ENCODE measurements at regions not wholly inside any gene's neighbourhood (a gene's known extent, or its start where the extent isn't known, plus 50 kb on each side); places are given as distances from the start of the nearest gene placed in this dataset.

- BruUV-seq (replicated peaks), result no TSS peak
- Mint-ChIP-seq H3K36me3 (ENCODE audit: insufficient read depth, unreplicated experiment) (no peaks in the 10 kb centered on the region), H3K9me3 (ENCODE audit: unreplicated experiment) (no peaks in the 10 kb centered on the region), H3K27ac (ENCODE audit: unreplicated experiment) (no peak overlapping the region), H3K4me1 (ENCODE audit: low read depth, unreplicated experiment) (no peaks in the 10 kb centered on the region), H3K4me3 (ENCODE audit: unreplicated experiment) (no peak overlapping the region), H3K27me3 (ENCODE audit: insufficient read depth, unreplicated experiment) (peaks cover 4% of the 10 kb centered on the region)
- no peaks in the 10 kb centered on the region for H3K36me3 ChIP-seq (ENCODE audit: control insufficient read depth, insufficient read depth, low read length)
- TF ChIP-seq CTCF (IDR thresholded peaks at IDR 0.05; ENCODE audit: insufficient read depth in 1 of 2, low read depth in 1 of 2, low read length in 1 of 2, severe bottlenecking in 1 of 2, unreplicated experiment in 1 of 2), result no peak
- DNase-seq, result no peak
- intact Hi-C loops (cut with micrococcal nuclease; ENCODE audit: unreplicated experiment), result no loop called here
- CTCF ChIA-PET, result no interaction called here
- H3K4me3 ChIP-seq (ENCODE audit: low read depth, low read length), result no peak overlapping the region
- no peaks in the 10 kb centered on the region for H3K9me3 ChIP-seq
- no peaks in the 10 kb centered on the region for H3K27me3 ChIP-seq (replicated peaks; ENCODE audit: control insufficient read depth, insufficient read depth, low read length)
- H3K4me1 ChIP-seq, result no peaks in the 10 kb centered on the region
- POLR2A ChIA-PET, result no interaction called here
These were observed 204.7 kb upstream of the DACH1 start for GRCh38 chr13:72071713-72072112.

- H3K4me1 ChIP-seq, result no peaks in the 10 kb centered on the region
- TF ChIP-seq CTCF (IDR thresholded peaks at IDR 0.05; ENCODE audit: insufficient read depth in 1 of 2, low read depth in 1 of 2, low read length in 1 of 2, severe bottlenecking in 1 of 2, unreplicated experiment in 1 of 2), result no peak
- intact Hi-C loops (cut with micrococcal nuclease; ENCODE audit: unreplicated experiment), result no loop called here
- no peaks in the 10 kb centered on the region for H3K36me3 Mint-ChIP-seq (ENCODE audit: insufficient read depth, unreplicated experiment)
- H3K27me3 ChIP-seq (replicated peaks; ENCODE audit: control insufficient read depth, insufficient read depth, low read length), result no peaks in the 10 kb centered on the region
- H3K9me3 Mint-ChIP-seq (ENCODE audit: unreplicated experiment), result peaks cover 12% of the 10 kb centered on the region
- ChIA-PET POLR2A (no interaction called here), CTCF (no interaction called here)
- no peak for DNase-seq
- no TSS peak for BruUV-seq (replicated peaks)
- no peaks in the 10 kb centered on the region for H3K27me3 Mint-ChIP-seq (ENCODE audit: insufficient read depth, unreplicated experiment)
- no peak overlapping the region for H3K4me3 Mint-ChIP-seq (ENCODE audit: unreplicated experiment)
- H3K27ac Mint-ChIP-seq (ENCODE audit: unreplicated experiment), result no peak overlapping the region
- no peaks in the 10 kb centered on the region for H3K4me1 Mint-ChIP-seq (ENCODE audit: low read depth, unreplicated experiment)
- H3K9me3 ChIP-seq, result no peaks in the 10 kb centered on the region
- no peaks in the 10 kb centered on the region for H3K36me3 ChIP-seq (ENCODE audit: control insufficient read depth, insufficient read depth, low read length)
- H3K4me3 ChIP-seq (ENCODE audit: low read depth, low read length), result no peak overlapping the region
These were observed 195.6 kb upstream of the DACH1 start for GRCh38 chr13:72062566-72062965.

GRCh38 chr13:72061613-72062012 lies 194.6 kb upstream of the DACH1 start:
- DNase-seq, result no peak
- H3K4me1 ChIP-seq, result no peaks in the 10 kb centered on the region
- CTCF ChIA-PET, result no interaction called here
- BruUV-seq (replicated peaks), result no TSS peak
- no peak overlapping the region for H3K4me3 ChIP-seq (ENCODE audit: low read depth, low read length)
- H3K27me3 ChIP-seq (replicated peaks; ENCODE audit: control insufficient read depth, insufficient read depth, low read length), result no peaks in the 10 kb centered on the region
- no peaks in the 10 kb centered on the region for H3K4me1 Mint-ChIP-seq (ENCODE audit: low read depth, unreplicated experiment)
- no peak overlapping the region for H3K4me3 Mint-ChIP-seq (ENCODE audit: unreplicated experiment)
- H3K9me3 Mint-ChIP-seq (ENCODE audit: unreplicated experiment), result peaks cover 12% of the 10 kb centered on the region
- H3K27ac Mint-ChIP-seq (ENCODE audit: unreplicated experiment), result no peak overlapping the region
- intact Hi-C loops (cut with micrococcal nuclease; ENCODE audit: unreplicated experiment), result no loop called here
- no peaks in the 10 kb centered on the region for H3K36me3 ChIP-seq (ENCODE audit: control insufficient read depth, insufficient read depth, low read length)
- no peaks in the 10 kb centered on the region for H3K9me3 ChIP-seq
- TF ChIP-seq CTCF (IDR thresholded peaks at IDR 0.05; ENCODE audit: insufficient read depth in 1 of 2, low read depth in 1 of 2, low read length in 1 of 2, severe bottlenecking in 1 of 2, unreplicated experiment in 1 of 2), result no peak
- H3K27me3 Mint-ChIP-seq (ENCODE audit: insufficient read depth, unreplicated experiment), result no peaks in the 10 kb centered on the region
- no peaks in the 10 kb centered on the region for H3K36me3 Mint-ChIP-seq (ENCODE audit: insufficient read depth, unreplicated experiment)
- POLR2A ChIA-PET, result no interaction called here
